ENCODE measurements at regions not wholly inside any gene's neighbourhood (a gene's known extent, or its start where the extent isn't known, plus 50 kb on each side); places are given as distances from the start of the nearest gene placed in this dataset.
A peak's percentile ranks its signal among the peaks of the same experiment; 100 is the strongest.

DNA sequence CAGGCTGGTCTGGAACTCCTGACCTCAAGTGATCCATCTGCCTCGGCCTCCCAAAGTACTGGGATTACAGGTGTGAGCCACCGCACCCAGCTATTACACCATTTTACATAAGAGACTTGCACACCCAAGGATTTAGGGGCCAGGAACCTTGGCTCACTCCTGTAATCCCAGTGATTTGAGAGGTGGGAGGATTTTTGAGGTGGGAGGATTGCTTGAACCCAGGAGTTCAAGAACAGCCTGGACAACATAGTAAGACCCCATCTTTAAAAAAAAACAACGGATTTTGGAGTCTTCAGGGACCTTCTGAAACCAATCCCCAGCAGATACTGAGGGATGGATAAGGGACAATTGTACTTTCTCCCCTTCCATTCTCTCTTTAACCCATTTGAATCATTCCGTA lies 55.3 kb upstream of the PIM1 start:
- TF ChIP-seq ZNF473 (tag by site-specific recombination; IDR thresholded peaks at IDR 0.05) (no peak), ZNF121 (tag by site-specific recombination; IDR thresholded peaks at IDR 0.05) (peak; percentile 76), REPIN1 (tag by site-specific recombination; IDR thresholded peaks at IDR 0.05; ENCODE audit: low read depth) (no peak)
- TF ChIP-seq, protein P1, sequence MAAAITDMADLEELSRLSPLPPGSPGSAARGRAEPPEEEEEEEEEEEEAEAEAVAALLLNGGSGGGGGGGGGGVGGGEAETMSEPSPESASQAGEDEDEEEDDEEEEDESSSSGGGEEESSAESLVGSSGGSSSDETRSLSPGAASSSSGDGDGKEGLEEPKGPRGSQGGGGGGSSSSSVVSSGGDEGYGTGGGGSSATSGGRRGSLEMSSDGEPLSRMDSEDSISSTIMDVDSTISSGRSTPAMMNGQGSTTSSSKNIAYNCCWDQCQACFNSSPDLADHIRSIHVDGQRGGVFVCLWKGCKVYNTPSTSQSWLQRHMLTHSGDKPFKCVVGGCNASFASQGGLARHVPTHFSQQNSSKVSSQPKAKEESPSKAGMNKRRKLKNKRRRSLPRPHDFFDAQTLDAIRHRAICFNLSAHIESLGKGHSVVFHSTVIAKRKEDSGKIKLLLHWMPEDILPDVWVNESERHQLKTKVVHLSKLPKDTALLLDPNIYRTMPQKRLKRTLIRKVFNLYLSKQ (tag by site-specific recombination; IDR thresholded peaks at IDR 0.05; ENCODE audit: borderline replicate concordance): no peak
- no peaks in the 10 kb centered on the region for H3K36me3 ChIP-seq (ENCODE audit: control insufficient read depth in 2 of 2, insufficient read depth in 1 of 2, low read length in 2 of 2)
- CTCF ChIA-PET: interaction anchor here (0.7 to 2.2 kb wide), 4 partner anchors 17 to 356 kb away, joined by 3 to 11 read pairs (median 4); no protein-coding TSS in a partner anchor

DNA sequence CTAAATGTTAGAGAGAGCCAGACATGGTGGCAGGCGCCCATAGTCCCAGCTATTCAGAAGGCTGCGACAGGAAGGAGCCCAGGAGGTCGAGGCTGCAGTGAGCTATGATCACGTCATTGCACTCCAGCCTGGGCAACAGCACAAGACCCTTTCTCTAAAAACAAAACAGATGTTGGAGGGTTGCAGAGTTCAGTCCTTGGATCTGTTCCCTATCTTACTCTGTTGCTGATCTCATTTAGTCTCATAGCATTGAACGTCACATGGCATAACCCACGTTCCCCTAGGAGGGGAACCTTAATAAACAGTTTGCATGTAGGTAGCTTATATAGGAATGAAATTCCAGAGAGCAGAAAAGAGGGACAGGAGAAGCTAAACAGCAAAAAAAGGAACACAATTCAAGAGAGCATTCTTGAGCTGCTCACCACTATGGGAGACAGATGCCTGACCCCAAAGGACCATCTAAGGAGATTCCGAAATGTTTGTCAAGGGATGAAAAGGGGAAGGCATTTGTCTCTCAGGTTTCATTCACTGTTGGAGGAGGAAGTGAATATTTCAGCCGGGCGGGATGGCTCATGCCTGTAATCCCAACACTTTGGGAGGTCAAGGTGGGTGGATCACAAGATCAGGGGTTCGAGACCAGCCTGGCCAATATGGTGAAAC lies 54.6 kb upstream of the PIM1 start:
- TF ChIP-seq ZNF48 (tag by site-specific recombination; IDR thresholded peaks at IDR 0.05): no peak
- TF ChIP-seq, protein P2, sequence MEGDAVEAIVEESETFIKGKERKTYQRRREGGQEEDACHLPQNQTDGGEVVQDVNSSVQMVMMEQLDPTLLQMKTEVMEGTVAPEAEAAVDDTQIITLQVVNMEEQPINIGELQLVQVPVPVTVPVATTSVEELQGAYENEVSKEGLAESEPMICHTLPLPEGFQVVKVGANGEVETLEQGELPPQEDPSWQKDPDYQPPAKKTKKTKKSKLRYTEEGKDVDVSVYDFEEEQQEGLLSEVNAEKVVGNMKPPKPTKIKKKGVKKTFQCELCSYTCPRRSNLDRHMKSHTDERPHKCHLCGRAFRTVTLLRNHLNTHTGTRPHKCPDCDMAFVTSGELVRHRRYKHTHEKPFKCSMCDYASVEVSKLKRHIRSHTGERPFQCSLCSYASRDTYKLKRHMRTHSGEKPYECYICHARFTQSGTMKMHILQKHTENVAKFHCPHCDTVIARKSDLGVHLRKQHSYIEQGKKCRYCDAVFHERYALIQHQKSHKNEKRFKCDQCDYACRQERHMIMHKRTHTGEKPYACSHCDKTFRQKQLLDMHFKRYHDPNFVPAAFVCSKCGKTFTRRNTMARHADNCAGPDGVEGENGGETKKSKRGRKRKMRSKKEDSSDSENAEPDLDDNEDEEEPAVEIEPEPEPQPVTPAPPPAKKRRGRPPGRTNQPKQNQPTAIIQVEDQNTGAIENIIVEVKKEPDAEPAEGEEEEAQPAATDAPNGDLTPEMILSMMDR (tag by site-specific recombination; IDR thresholded peaks at IDR 0.05): no peak
- no peak for TF ChIP-seq ZNF571 (tag by site-specific recombination; IDR thresholded peaks at IDR 0.05)
- TF ChIP-seq ZNF394 (tag by site-specific recombination; IDR thresholded peaks at IDR 0.05; ENCODE audit: borderline replicate concordance): no peak
- no peak for TF ChIP-seq ZNF792 (tag by site-specific recombination; IDR thresholded peaks at IDR 0.05)
- TF ChIP-seq ZNF555 (tag by site-specific recombination; conservative IDR thresholded peaks at IDR 0.05): no peak
- no peak for TF ChIP-seq ZNF560 (tag by site-specific recombination; IDR thresholded peaks at IDR 0.05; ENCODE audit: borderline replicate concordance)
- Histone ChIP-seq H3K4me1 (ENCODE audit: control insufficient read depth, insufficient read depth, low read length) (peaks cover 4% of the 10 kb centered on the region), H3K9me3 (ENCODE audit: control insufficient read depth, insufficient read depth, low read depth, low read length) (no peaks in the 10 kb centered on the region), H3K27ac (ENCODE audit: extremely low read depth, low read depth, low read length) (no peak overlapping the region), H3K36me3 (ENCODE audit: control insufficient read depth in 2 of 2, insufficient read depth in 1 of 2, low read length in 2 of 2) (no peaks in the 10 kb centered on the region), H3K4me3 (ENCODE audit: low read depth, low read length) (no peak overlapping the region)
- ChIA-PET POLR2A (interaction anchor here (2.1 kb wide), 1 partner anchor 13 kb away, joined by 6 read pairs; no protein-coding TSS in a partner anchor), CTCF (interaction anchor here (0.7 to 2.2 kb wide), 8 partner anchors 9 to 356 kb away, joined by 3 to 11 read pairs (median 4); no protein-coding TSS in a partner anchor)

More for the DNA sequence above, 55.3 kb upstream of the PIM1 start:
- Histone ChIP-seq H3K4me3 (ENCODE audit: low read depth, low read length) (no peak overlapping the region), H3K27ac (ENCODE audit: extremely low read depth, low read depth, low read length) (no peak overlapping the region), H3K9me3 (ENCODE audit: control insufficient read depth, insufficient read depth, low read depth, low read length) (no peaks in the 10 kb centered on the region), H3K4me1 (ENCODE audit: control insufficient read depth, insufficient read depth, low read length) (peaks cover 10% of the 10 kb centered on the region)
- POLR2A ChIA-PET: no interaction called here

GRCh38 chr6:37116326-37116725 lies 53.6 kb upstream of the PIM1 start:
- Histone ChIP-seq H3K4me1 (ENCODE audit: control insufficient read depth, insufficient read depth, low read length) (no peaks in the 10 kb centered on the region), H3K4me3 (ENCODE audit: low read depth, low read length) (no peak overlapping the region), H3K36me3 (ENCODE audit: control insufficient read depth in 2 of 2, insufficient read depth in 1 of 2, low read length in 2 of 2) (no peaks in the 10 kb centered on the region), H3K9me3 (ENCODE audit: control insufficient read depth, insufficient read depth, low read depth, low read length) (no peaks in the 10 kb centered on the region), H3K27ac (ENCODE audit: extremely low read depth, low read depth, low read length) (no peak overlapping the region)
- POLR2A ChIA-PET: interaction anchor here (0.7 to 2.1 kb wide), 2 partner anchors 14 to 131 kb away, joined by 4 to 6 read pairs; no protein-coding TSS in a partner anchor
- CTCF ChIA-PET: interaction anchor here (0.6 to 1.8 kb wide), 4 partner anchors 10 to 87 kb away, joined by 3 to 7 read pairs (median 4); no protein-coding TSS in a partner anchor
- TF ChIP-seq HOXA7 (CRISPR knock-in tag; IDR thresholded peaks at IDR 0.05; ENCODE audit: borderline replicate concordance): no peak
- TF ChIP-seq ZNF350 (tag by site-specific recombination; IDR thresholded peaks at IDR 0.05): no peak
- no peak for TF ChIP-seq ZNF585B (tag by site-specific recombination; IDR thresholded peaks at IDR 0.05)
- no peak for TF ChIP-seq ZNF664 (tag by site-specific recombination; IDR thresholded peaks at IDR 0.05)
- no peak for TF ChIP-seq ZNF701 (tag by site-specific recombination; IDR thresholded peaks at IDR 0.05)
- TF ChIP-seq ZFP41 (tag by site-specific recombination; IDR thresholded peaks at IDR 0.05; ENCODE audit: borderline replicate concordance): no peak
- no peak for TF ChIP-seq ZNF544 (tag by site-specific recombination; IDR thresholded peaks at IDR 0.05)
- TF ChIP-seq YY2 (tag by site-specific recombination; IDR thresholded peaks at IDR 0.05): no peak
- no peak for TF ChIP-seq ZNF530 (tag by site-specific recombination; IDR thresholded peaks at IDR 0.05; ENCODE audit: low read depth)
- TF ChIP-seq KLF7 (tag by site-specific recombination; IDR thresholded peaks at IDR 0.05; ENCODE audit: borderline replicate concordance): no peak
- TF ChIP-seq ZBTB17 (tag by site-specific recombination; IDR thresholded peaks at IDR 0.05): no peak
- TF ChIP-seq ZNF202 (tag by site-specific recombination; IDR thresholded peaks at IDR 0.05; ENCODE audit: borderline replicate concordance): no peak
- TF ChIP-seq ZNF473 (tag by site-specific recombination; IDR thresholded peaks at IDR 0.05): no peak
- TF ChIP-seq ZNF292 (tag by site-specific recombination; IDR thresholded peaks at IDR 0.05; ENCODE audit: borderline replicate concordance, low read depth): no peak
- TF ChIP-seq ZNF248 (tag by site-specific recombination; IDR thresholded peaks at IDR 0.05): no peak
- TF ChIP-seq ZFHX2 (tag by site-specific recombination; conservative IDR thresholded peaks at IDR 0.05): no peak
- no peak for TF ChIP-seq MEIS1 (CRISPR knock-in tag; IDR thresholded peaks at IDR 0.05; ENCODE audit: borderline replicate concordance)
